Limb (tissue), 2 donors: ENCODE measurements at regions not wholly inside any gene's neighbourhood (a gene's known extent, or its start where the extent isn't known, plus 50 kb on each side); places are given as distances from the start of the nearest gene placed in this dataset.
"Not testable (repeated sequence)": the region's sequence is repeated elsewhere in the genome, so short reads cannot be mapped to it uniquely, and the experiment has no call there.

Source experiments
- DNase-seq, 2 donors: peaks; one replicate each; pipeline ENCODE4 v3.0.0-alpha.2; 2016; ENCODE audit errors: extremely low spot score in 2 of 2

DNA sequence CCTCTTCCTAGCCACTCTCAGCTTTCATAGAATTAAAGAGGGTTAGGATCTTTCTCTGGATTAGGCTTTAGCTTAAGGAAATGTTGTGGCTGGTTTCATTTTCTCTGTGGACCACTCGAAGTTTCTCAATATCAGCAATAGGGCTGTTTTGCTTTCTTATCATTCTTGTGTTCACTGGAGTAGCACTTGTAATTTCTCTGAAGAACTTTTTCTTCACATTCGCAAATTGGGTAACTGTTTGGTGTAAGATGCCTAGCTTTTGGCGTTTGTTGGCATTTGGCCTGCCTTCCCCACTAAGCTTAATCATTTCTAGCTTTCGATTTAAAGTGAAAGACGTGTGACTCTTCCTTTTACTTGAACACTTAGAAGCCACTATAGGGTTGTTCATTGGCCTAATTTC is 210.8 kb upstream of the PROX1 start:
- no peak for DNase-seq

DNA sequence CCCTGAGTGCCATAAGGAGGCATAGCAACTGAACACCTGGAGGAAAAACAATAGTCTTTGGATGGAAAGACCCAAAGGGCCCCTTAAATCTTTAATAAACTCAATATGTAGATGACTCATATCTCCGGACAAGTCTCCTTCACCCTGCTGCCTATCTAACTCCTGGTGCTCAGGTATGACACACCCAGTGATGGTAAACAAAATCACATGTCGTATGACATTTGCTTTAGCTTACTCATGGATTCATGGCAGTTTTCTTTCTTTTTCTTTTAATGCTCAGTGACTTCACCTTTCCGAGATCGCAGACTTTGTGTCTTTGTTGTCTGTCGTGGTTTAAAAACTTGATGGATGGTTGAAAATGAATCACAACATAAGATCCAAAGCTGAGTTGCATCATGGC is 208.5 kb upstream of the PROX1 start:
- no peak for DNase-seq

GRCh38 chr1:213782941-213783672 is 204.7 kb upstream of the PROX1 start:
- no peak for DNase-seq

DNA sequence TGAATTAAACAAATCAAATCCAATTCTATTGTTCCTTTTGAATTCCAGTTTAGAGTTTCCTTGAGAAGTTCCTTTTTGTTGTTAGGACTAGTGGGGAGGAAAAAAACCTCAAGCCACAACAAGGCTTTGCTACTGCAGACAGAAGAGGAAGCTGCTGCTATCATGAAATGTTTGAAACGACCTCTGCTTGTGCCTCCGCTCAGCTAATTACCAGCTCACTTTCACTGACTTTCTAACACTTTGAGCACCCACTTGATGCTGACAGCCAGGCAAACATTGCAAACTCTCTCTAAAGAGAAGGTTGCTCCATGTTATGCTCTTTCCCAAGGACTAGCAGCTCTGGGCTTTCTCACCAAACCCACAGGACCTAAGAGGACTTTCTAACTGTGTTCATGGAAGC is 203.9 kb upstream of the PROX1 start:
- no peak for DNase-seq

DNA sequence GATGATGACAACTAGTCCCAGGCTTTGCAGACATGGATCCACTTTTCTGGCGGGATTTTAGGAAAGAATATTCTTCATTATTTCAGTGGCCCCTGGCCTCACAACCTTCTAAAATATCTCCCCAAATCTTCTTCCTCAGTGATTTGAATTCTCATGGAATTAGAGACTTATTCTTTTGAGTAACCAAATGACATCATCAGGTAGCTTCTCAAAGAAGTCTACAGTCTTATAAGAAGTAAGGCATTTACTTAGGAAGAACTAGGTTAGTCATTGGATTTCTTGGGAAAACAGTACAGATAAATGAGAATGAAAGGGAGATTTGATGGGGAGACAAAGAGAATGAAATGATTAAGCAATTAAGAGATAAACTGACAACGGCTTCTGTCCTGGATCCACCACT is 201.1 kb upstream of the PROX1 start:
- no peak for DNase-seq

GRCh38 chr1:213790565-213790964 is 197.2 kb upstream of the PROX1 start:
- DNase-seq: no peak

GRCh38 chr1:213793482-213794067 is 194.2 kb upstream of the PROX1 start:
- DNase-seq: no peak

- DNase-seq: no peak
These were observed 191.2 kb upstream of the PROX1 start for GRCh38 chr1:213796525-213796924.

- DNase-seq: not testable (repeated sequence)
These were observed 179.5 kb upstream of the PROX1 start for GRCh38 chr1:213808288-213808687.

GRCh38 chr1:213817156-213817555 is 170.6 kb upstream of the PROX1 start:
- DNase-seq: no peak

- no peak for DNase-seq
These were observed 167.2 kb upstream of the PROX1 start for GRCh38 chr1:213820362-213821149.

GRCh38 chr1:213821175-213821942 is 166.4 kb upstream of the PROX1 start:
- DNase-seq: no peak

GRCh38 chr1:213821943-213822334 is 165.8 kb upstream of the PROX1 start:
- no peak for DNase-seq

- no peak for DNase-seq
These were observed 160.9 kb upstream of the PROX1 start for GRCh38 chr1:213826891-213827290.

DNA sequence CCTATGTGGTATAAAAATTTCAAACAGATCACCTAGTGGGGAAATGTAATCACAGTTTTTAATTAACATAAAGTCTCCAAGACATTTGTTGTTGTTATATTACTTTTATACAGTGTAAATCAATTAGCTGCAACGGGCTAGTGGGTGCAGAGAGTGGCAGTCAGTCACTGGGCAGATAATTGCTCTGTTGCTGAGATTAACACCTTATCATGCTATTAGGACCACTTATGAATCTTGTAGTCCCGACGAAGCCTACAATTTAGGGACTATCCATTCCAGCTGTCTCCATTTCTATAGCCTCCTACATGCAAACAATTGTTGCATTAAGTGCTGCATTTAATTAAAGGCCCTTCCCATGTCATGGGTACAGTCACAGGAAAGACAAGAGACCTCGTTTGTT is 158.9 kb upstream of the PROX1 start:
- DNase-seq: no peak

DNA sequence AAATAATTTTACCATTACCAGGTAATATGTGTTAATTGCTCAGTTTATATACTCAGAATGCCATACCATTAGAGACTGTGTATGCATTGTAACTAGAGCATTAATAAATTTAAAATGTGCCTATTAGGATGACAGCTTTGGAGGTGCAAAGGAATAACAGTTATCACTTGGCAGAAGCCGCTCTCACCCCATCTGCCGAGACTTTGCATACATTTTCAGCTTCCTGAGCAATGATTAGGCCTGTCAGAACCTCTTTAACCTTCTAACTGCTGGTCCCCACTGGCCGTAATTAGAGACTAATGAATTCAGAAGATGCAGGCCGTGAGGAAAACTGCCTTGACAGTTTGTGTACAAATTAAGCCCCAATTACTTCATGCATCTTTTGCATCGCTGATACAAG is 158.0 kb upstream of the PROX1 start:
- no peak for DNase-seq

- DNase-seq: no peak
These were observed 157.4 kb upstream of the PROX1 start for GRCh38 chr1:213830371-213830770.

GRCh38 chr1:213840575-213840974 is 147.2 kb upstream of the PROX1 start:
- no peak for DNase-seq

DNA sequence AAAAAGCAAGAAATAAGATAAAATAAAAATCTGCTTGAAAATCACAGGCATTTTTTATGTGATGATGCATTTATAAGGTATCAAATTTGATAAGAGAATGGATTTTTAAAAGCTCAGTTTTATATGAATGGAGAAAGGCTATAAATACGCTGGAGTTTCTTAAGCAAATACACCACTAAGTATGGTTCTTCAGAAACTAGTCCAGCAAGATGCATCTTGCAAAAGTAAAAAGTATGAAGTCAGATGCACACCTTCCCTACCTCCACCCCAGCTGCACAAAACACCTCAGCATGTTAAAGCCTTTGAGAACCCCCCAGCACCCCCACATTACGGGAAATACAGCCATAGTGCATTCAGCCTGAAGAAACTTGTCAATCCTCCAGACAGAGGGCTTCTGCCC is 143.1 kb upstream of the PROX1 start:
- no peak for DNase-seq

GRCh38 chr1:213852107-213852506 is 135.7 kb upstream of the PROX1 start:
- no peak for DNase-seq

- DNase-seq: no peak
These were observed 129.2 kb upstream of the PROX1 start for GRCh38 chr1:213858581-213858980.

GRCh38 chr1:213861841-213862240 is 125.9 kb upstream of the PROX1 start:
- DNase-seq: no peak
